ENCODE measurements at regions not wholly inside any gene's neighbourhood (a gene's known extent, or its start where the extent isn't known, plus 50 kb on each side); places are given as distances from the start of the nearest gene placed in this dataset.

DNA sequence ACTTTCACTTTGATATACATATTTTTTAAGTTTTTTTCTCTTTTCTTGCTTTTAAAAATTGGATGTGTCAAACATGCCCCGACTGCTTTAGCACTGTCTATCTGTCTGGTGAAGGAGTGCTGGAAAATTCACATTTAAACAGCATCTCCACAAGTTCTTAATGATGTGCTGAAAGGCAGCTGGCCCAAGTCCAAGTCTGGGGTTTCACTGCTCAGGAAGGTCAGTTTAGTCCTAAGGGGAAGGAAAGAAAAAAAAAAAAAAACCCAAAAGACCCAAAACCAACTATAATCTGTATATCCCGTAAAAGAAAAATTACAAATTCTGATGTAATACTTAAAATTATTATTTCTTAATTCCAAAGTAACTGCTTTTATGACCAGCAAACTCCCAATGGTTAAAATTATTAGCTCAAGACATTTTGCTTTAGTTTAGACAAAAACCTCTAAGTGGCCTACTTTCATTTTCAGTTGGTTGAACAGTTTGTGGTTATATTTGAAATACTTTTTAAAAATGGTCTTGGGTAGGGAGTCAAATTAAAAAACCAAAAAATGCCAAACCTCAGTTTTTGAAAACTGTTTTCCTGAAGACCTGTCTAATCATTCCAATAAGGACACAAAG lies 79.5 kb upstream of the PREP start:
- no peak for DNase-seq

GRCh38 chr6:105476978-105477377 lies 74.1 kb upstream of the PREP start:
- DNase-seq, result no peak

DNA sequence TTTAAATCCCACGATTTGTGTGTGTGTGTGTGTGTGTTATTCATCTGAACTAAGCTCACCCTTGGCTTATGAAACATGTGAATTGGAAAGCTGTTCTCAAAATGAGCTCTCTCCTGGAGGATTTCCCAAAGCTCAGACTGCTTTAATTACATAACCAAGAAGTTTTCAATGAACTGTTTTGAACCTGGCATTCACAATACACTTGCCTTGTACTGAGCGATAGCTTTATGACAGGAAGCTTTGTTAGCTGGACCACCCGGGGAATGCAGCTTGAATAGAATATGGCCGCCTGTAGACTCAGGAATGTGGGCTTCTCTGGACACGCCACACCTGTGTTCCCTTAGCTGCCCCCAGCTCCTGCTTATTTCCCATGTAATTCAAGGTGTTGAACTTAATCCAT lies 71.4 kb upstream of the PREP start:
- no peak for DNase-seq

DNA sequence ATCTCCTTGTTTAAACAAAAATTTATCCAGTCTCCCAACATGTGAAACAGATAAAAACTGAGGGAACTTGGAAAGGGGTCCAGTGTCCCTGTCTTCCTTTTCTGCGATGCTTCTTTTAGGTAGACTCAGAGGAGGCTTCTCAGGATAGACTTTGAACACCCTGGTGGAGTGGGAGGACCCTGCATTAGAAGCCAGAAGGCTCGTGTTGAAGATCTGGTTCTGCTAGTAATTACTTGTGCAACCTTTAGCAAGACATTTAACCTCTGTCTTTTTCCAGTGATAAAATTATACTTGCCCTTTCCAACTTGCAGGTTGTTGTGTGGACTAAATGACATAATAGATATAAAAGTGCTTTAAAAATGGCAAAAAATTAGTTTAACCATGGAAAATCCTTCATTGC lies 67.1 kb upstream of the PREP start:
- no peak for DNase-seq

DNA sequence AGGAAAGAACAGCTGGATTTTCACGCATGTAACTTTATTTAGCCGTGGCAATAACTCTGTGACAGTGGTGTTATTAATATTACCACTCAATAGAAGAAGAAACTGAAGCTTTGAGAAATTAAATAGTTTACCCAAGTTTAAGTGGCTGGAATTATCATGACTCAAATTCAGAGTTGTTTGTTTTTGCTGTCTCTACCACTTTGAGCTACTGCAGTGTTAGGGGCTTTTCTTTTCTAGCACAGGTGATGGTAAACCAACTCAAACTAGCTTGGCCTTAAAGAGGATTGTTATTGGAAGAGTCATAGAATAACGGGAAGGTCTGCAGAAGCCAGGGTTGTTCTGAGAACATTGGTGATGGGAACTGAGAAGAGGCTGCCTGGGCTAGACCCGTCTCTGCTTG lies 66.0 kb upstream of the PREP start:
- DNase-seq, result no peak

- DNase-seq, result no peak
Measured at GRCh38 chr6:105460860-105461259, 58.0 kb upstream of the PREP start.

GRCh38 chr6:105459864-105460263 lies 57.0 kb upstream of the PREP start:
- DNase-seq, result peak; percentile 30

DNA sequence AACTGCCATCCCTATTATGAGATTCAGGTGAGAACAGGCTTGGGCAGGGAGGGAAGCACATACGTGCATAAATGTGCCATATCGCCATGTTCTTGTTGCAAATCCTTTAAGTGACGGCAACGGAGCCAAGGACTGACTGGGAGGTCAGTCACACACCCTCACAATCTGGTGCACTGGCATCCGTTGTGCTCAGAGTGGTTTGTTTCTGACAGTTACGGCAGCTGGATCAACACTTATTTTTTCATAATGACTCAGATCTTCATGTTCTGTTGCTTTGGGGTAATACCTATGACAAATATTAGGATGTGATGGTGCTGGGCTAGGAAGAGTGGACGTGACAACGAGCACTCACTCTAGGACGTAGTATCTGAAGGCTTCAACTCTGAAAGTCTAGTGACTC lies 56.2 kb upstream of the PREP start:
- DNase-seq, result peak; percentile 86

DNA sequence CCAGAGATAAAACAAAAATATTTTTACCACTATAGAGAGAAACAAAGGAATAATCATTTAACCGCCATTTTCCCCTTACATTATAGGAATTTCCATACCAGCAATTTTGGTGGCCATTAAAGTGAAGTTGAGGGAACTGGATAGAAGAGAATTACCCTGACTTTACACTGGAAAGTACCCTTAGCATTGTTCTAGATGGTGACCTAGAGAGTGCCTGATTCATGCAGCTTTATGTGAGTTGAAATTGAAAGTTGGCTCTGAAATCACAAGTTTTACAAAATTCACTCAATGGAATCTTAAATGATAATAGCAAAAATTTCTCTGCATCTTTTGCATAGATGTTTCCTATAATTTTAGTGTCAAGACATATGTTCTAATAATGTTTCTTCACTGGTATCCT lies 55.7 kb upstream of the PREP start:
- peak; percentile 43 for DNase-seq

- DNase-seq, result peak; percentile 9
Measured at GRCh38 chr6:105458084-105458483, 55.2 kb upstream of the PREP start.

DNA sequence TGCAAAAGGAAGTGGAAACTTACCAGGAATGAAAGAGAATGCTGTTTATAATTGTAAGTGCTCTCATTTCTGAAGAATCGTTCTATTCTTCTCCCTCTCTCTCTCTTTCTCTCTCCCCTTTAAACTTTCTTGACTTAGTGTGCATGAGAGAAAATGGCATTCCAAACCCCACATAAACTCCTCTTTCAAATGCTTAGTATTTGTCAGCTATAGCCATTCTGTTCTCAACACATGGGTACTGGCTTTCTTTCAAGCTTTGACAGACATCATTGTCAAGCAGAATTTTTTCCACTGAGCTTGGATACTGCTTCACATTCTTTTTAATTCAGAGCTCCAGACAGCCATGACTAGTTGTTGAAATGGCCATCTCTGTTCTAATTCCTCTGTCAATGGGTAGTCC lies 51.1 kb upstream of the PREP start:
- DNase-seq, result no peak

DNA sequence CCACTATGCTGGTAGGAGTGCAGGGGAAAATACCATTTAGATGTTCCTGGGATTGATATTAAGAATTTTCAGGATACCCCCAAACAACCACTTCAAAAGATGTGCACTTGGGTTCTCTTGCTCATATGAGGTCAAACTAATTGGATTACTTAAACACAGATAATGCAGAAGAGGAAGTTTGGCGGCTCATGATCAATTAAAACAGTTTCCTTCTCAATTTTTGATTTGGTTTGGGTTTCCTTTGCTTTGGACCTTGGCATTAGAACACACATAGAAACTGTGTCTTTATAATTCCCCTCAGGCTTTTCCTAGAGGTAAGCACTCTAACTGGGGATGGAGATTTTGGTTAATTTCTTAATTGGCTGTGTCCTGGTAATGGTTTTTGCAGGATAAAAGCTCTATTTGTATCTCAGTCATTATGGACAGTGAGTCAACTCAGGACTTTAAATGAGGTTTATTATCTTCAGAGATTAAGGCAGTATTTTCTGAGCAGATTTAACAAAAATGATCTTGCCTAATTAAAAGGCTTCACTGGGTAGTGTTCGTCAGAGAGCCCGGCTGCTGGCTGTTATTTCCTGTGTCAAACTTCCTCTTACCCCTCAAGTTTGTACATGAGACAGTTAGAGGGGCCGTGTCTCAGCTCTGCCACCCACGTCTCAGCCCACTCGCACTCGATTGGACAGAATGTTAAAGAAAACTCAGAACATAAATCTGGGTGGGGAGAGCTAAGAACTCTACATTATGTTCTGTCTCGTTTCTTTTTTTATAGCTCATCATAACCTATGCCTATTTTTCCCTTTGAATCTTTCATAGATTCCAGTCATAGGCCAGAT lies 50.3 kb upstream of the PREP start:
- peak; percentile 39 for DNase-seq

Data from activated CD4-positive, alpha-beta T cell treated with anti-CD3 and anti-CD28 coated beads, Interleukin-2, Interleukin-6, amounts not matched to agents 100 ng/mL and 50 ng/mL, durations not matched to agents 16 hours and 8 hours (primary cell).